NCI-H526 treated with DMSO at 0.1 percent for 48 hours (cell line): ENCODE measurements at regions not wholly inside any gene's neighbourhood (a gene's known extent, or its start where the extent isn't known, plus 50 kb on each side); places are given as distances from the start of the nearest gene placed in this dataset.
"Not testable (repeated sequence)": the region's sequence is repeated elsewhere in the genome, so short reads cannot be mapped to it uniquely, and the experiment has no call there.

Experiments used
- DNase-seq: peaks from one replicate; lab custom pipeline; 2025; lab: John Stamatoyannopoulos, UW

GRCh38 chr4:67037504-67038227 lies 507.6 kb downstream of the CENPC start:
- no peak for DNase-seq

- DNase-seq, result no peak
Observed at GRCh38 chr4:67036791-67037190, 508.5 kb downstream of the CENPC start.

- DNase-seq, result no peak
Observed at GRCh38 chr4:67035986-67036385, 509.3 kb downstream of the CENPC start.

- no peak for DNase-seq
Observed at GRCh38 chr4:67035501-67035900, 509.8 kb downstream of the CENPC start.

- no peak for DNase-seq
Observed at GRCh38 chr4:67030636-67031035, 514.7 kb downstream of the CENPC start.

- no peak for DNase-seq
Observed at GRCh38 chr4:67020438-67020797, 524.9 kb downstream of the CENPC start.

GRCh38 chr4:67019686-67020437 lies 525.4 kb downstream of the CENPC start:
- DNase-seq, result no peak

- DNase-seq, result no peak
Observed at GRCh38 chr4:67014592-67014991, 530.7 kb downstream of the CENPC start.

GRCh38 chr4:67006791-67007190 lies 538.5 kb downstream of the CENPC start:
- DNase-seq, result no peak

GRCh38 chr4:66991521-66991920 lies 553.8 kb downstream of the CENPC start:
- DNase-seq, result no peak

GRCh38 chr4:66974665-66975064 lies 570.6 kb downstream of the CENPC start:
- DNase-seq, result no peak

- no peak for DNase-seq
Observed at GRCh38 chr4:66972087-66972486, 573.2 kb downstream of the CENPC start.

GRCh38 chr4:66964467-66964866 lies 580.8 kb downstream of the CENPC start:
- DNase-seq, result no peak

- no peak for DNase-seq
Observed at GRCh38 chr4:66963084-66963483, 582.2 kb downstream of the CENPC start.

- no peak for DNase-seq
Observed at GRCh38 chr4:66959207-66959606, 586.1 kb downstream of the CENPC start.

GRCh38 chr4:66956852-66957251 lies 588.5 kb downstream of the CENPC start:
- DNase-seq, result no peak

GRCh38 chr4:66956426-66956825 lies 588.9 kb downstream of the CENPC start:
- no peak for DNase-seq

GRCh38 chr4:66955784-66956183 lies 589.5 kb downstream of the CENPC start:
- DNase-seq, result no peak

- no peak for DNase-seq
Observed at GRCh38 chr4:66949419-66949818, 595.9 kb downstream of the CENPC start.

GRCh38 chr4:66946761-66947160 lies 598.5 kb downstream of the CENPC start:
- DNase-seq, result no peak

- no peak for DNase-seq
Observed at GRCh38 chr4:66943112-66943511, 602.2 kb downstream of the CENPC start.

GRCh38 chr4:66931981-66932380 lies 613.3 kb downstream of the CENPC start:
- not testable (repeated sequence) for DNase-seq

- DNase-seq, result no peak
Observed at GRCh38 chr4:66930206-66930605, 615.1 kb downstream of the CENPC start.

- no peak for DNase-seq
Observed at GRCh38 chr4:66929748-66930147, 615.6 kb downstream of the CENPC start.
